SU-DHL-6 (cell line): ENCODE measurements at regions not wholly inside any gene's neighbourhood (a gene's known extent, or its start where the extent isn't known, plus 50 kb on each side); places are given as distances from the start of the nearest gene placed in this dataset.

Experiments used
- H2AFZ ChIP-seq: fragments of 200-600 bp; sonication (generic); 2 replicates; pipeline ENCODE4 v1.6.1; 2014; ENCODE audit warnings: low read depth, mild to moderate bottlenecking, moderate library complexity, mixed read lengths, antibody characterized with exemption, low read length; ENCODE audit not compliant: severe bottlenecking
- H3F3A ChIP-seq: fragments of 200-600 bp; shearing (Covaris generic); 2 replicates; pipeline ENCODE4 v1.6.0; 2016; ENCODE audit warnings: antibody characterized with exemption, mild to moderate bottlenecking; ENCODE audit not compliant: insufficient read depth
- H3K27ac ChIP-seq: fragments of 200-600 bp; sonication (generic); 2 replicates; pipeline ENCODE4 v1.5.1; 2016; ENCODE audit warnings: low read depth, mild to moderate bottlenecking, low read length, moderate library complexity, mixed read lengths
- H3K27me3 ChIP-seq: fragments of 200-600 bp; sonication (generic), shearing (Covaris generic); 2 replicates; pipeline ENCODE4 v1.6.0; 2014; ENCODE audit warnings: mild to moderate bottlenecking, low read length
- H3K36me3 ChIP-seq: fragments of 200-600 bp; sonication (generic); 2 replicates; pipeline ENCODE4 v1.6.1; 2014; ENCODE audit warnings: mild to moderate bottlenecking, low read length, mixed read lengths
- H3K4me2 ChIP-seq: fragments of 300-600, 200-600 bp; shearing (Covaris generic), sonication (generic); 2 replicates; pipeline ENCODE4 v1.6.0; 2014; ENCODE audit warnings: low read length, low read depth, mild to moderate bottlenecking; ENCODE audit not compliant: poor library complexity, severe bottlenecking
- H3K4me3 ChIP-seq: fragments of 200-600 bp; sonication (generic); 2 replicates; pipeline ENCODE4 v1.5.1; 2014; ENCODE audit warnings: antibody characterized with exemption, low read length, mild to moderate bottlenecking, mixed read lengths; ENCODE audit not compliant: insufficient read depth, poor library complexity, severe bottlenecking
- H3K79me2 ChIP-seq: fragments of 200-600 bp; sonication (generic); 2 replicates; pipeline ENCODE4 v1.6.1; 2014; ENCODE audit warnings: mild to moderate bottlenecking, low read length, moderate library complexity; ENCODE audit not compliant: insufficient read depth
- H3K9ac ChIP-seq: fragments of 200-600 bp; sonication (generic); 2 replicates; pipeline ENCODE4 v1.7.0; 2014; ENCODE audit warnings: mild to moderate bottlenecking, low read length
- H3K9me2 ChIP-seq: fragments of 200-600 bp; sonication (generic); replicated peaks from 2 replicates; pipeline ENCODE4 v1.6.1; 2014; ENCODE audit warnings: low read length; ENCODE audit not compliant: insufficient read depth
- H3K9me3 ChIP-seq: fragments of 200-600 bp; sonication (generic); 2 replicates; pipeline ENCODE4 v1.6.1; 2014; ENCODE audit warnings: low read length, mixed read lengths; ENCODE audit not compliant: insufficient read depth
- H4K20me1 ChIP-seq: fragments of 200-600 bp; sonication (generic); 2 replicates; pipeline ENCODE4 v1.6.1; 2014; ENCODE audit warnings: low read depth, mild to moderate bottlenecking, antibody characterized with exemption, low read length, moderate library complexity, mixed read lengths
- CTCF ChIP-seq: fragments of 200-600 bp; sonication (generic); IDR thresholded peaks from one replicate; pipeline ENCODE4 v1.5.1; 2017; ENCODE audit warnings: antibody characterized with exemption, mild to moderate bottlenecking, low read length, moderate library complexity; ENCODE audit not compliant: insufficient read depth, poor library complexity, severe bottlenecking
- EZH2phosphoT487 ChIP-seq: fragments of 200-600 bp; sonication (generic), shearing (Covaris generic); conservative IDR thresholded peaks from 2 replicates; pipeline ENCODE4 v1.6.1; 2018; ENCODE audit warnings: mild to moderate bottlenecking, antibody characterized with exemption, low read length, moderate library complexity, mixed read lengths

GRCh38 chr14:87676814-87677437, 316.1 kb downstream of the GALC start:
- Histone ChIP-seq H3K9me2 (no peaks in the 10 kb centered on the region), H2AFZ (no peak overlapping the region), H4K20me1 (no peaks in the 10 kb centered on the region), H3K27ac (no peak overlapping the region), H3K4me2 (no peak overlapping the region), H3K4me3 (no peak overlapping the region), H3K36me3 (no peaks in the 10 kb centered on the region), H3K79me2 (no peaks in the 10 kb centered on the region), H3F3A (no peaks in the 10 kb centered on the region), H3K27me3 (no peaks in the 10 kb centered on the region), H3K9me3 (no peaks in the 10 kb centered on the region), H3K9ac (no peak overlapping the region)
- no peak for TF ChIP-seq EZH2phosphoT487
- no peak for TF ChIP-seq CTCF

- TF ChIP-seq EZH2phosphoT487 (no peak), CTCF (no peak)
- H3F3A ChIP-seq = no peaks in the 10 kb centered on the region
- no peak overlapping the region for H3K9ac ChIP-seq
- no peak overlapping the region for H2AFZ ChIP-seq
- no peaks in the 10 kb centered on the region for H3K9me2 ChIP-seq
- no peaks in the 10 kb centered on the region for H3K27me3 ChIP-seq
- no peak overlapping the region for H3K4me2 ChIP-seq
- no peaks in the 10 kb centered on the region for H4K20me1 ChIP-seq
- H3K27ac ChIP-seq = no peak overlapping the region
- H3K4me3 ChIP-seq = no peak overlapping the region
- no peaks in the 10 kb centered on the region for H3K79me2 ChIP-seq
- H3K36me3 ChIP-seq = no peaks in the 10 kb centered on the region
- no peaks in the 10 kb centered on the region for H3K9me3 ChIP-seq
Observed at GRCh38 chr14:87667659-87668058, 325.3 kb downstream of the GALC start.

GRCh38 chr14:87656315-87656714, 336.7 kb downstream of the GALC start:
- Histone ChIP-seq H3K4me2 (no peak overlapping the region), H2AFZ (no peak overlapping the region), H3K36me3 (no peaks in the 10 kb centered on the region), H3K9me2 (no peaks in the 10 kb centered on the region), H4K20me1 (no peaks in the 10 kb centered on the region), H3F3A (no peaks in the 10 kb centered on the region), H3K27me3 (no peaks in the 10 kb centered on the region), H3K27ac (no peak overlapping the region), H3K79me2 (no peaks in the 10 kb centered on the region), H3K4me3 (no peak overlapping the region), H3K9me3 (no peaks in the 10 kb centered on the region), H3K9ac (no peak overlapping the region)
- TF ChIP-seq CTCF = no peak
- no peak for TF ChIP-seq EZH2phosphoT487
